GM04503 (cell line): ENCODE measurements at regions not wholly inside any gene's neighbourhood (a gene's known extent, or its start where the extent isn't known, plus 50 kb on each side); places are given as distances from the start of the nearest gene placed in this dataset.

Source experiments
- DNase-seq: peaks from one replicate; pipeline ENCODE4 v3.0.0-alpha.2; 2012; ENCODE audit warnings: low read depth

GRCh38 chr18:73099759-73100158 is 232.0 kb upstream of the NETO1 start:
- DNase-seq, result no peak

- no peak for DNase-seq
Observed at GRCh38 chr18:73093687-73094250, 226.0 kb upstream of the NETO1 start.

DNA sequence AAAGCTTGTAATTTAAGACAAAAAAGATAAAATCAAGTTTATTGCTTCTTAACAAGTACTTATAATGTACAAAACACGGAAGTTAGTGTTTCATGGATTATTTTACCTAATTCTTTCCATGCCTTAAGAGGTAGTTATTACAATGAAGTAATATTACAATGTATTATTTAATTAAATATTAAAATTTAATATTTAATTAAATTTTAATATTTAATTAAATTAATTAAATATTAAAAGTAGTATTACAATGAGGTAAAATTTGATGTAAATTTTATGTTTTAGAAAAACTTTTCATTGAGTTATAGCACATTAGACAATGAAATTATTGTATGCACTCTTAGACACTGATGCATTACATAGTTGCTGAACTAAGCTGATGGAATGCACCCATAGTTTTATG is 220.7 kb upstream of the NETO1 start:
- DNase-seq, result no peak

DNA sequence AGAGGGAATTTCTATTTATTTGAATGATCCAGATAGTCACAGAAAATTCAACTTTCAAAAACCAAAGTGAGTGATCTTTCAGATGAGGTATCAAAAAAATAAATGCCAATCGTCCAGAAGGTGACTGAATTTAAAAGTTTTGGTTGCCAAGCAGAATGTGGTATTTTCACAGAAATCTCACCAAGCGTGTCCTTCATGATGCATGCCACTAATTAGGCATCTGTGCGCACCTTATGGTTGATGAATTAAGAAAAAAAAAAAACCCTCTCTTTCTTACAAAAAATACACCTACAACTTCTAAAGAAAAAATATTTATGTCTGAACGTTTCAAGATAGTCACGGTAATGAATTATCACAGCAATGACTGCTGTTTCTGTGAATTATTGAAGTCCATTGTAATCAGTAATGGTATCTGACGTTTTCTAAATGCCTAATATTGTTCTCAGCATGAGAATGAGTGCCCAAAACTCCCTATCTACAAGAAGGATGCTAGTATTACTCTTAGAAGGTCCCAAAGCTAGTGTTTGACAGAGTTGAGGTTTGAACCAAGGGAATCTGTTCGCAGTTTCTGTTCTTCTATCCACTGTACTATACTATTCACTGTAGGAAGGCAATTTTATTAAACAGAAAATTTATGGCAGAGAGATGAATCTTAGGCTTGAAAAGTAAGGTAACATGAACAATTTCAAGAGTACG is 219.6 kb upstream of the NETO1 start:
- no peak for DNase-seq

GRCh38 chr18:73079920-73080319 is 212.1 kb upstream of the NETO1 start:
- no peak for DNase-seq

DNA sequence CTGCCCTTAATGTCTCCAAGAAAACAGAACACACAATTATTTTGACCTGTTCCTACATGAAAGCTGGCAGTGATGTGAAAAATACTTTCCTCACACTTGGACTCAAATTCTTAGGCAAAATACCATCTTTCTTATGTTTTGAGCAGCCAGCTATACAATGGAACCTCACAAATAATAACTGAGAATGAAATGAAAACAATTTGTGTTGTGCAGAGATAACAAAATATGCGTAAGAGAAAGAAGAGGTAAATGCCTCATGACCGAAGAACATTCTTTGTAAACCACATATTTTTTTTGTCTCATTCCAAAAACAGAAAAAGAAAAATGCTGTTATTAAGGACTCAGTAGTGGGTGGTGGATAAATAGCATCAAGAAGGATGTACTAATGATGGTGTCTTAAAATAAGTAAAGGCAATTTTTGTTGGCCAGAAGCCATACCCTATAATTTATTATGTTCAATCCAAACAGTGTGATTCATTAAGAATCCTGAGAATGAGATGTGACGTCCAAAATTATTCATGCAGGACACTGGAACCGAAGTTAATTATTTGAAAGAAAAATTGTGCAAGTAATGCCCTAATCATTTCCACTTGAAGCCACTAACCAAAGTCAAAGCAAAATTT is 193.0 kb upstream of the NETO1 start:
- no peak for DNase-seq

GRCh38 chr18:73059280-73059679 is 191.5 kb upstream of the NETO1 start:
- no peak for DNase-seq

DNA sequence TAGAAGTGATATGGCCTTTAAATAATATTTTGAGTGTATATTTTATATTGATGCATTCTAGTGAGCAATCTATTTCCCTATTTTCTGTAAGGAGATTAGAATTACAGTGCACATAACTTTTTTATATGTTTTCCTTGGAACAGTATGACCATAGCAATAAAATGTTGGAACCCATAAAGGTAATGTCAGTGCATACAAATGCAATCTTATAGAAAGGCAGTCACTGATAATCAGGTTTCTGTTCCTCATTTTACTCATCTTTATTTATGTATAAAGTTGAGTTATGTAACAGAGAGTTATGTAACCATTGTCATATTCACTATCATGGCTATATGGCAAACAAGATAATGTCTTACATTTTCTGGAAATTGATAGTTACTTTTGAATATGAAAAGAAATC is 179.9 kb upstream of the NETO1 start:
- DNase-seq, result no peak

GRCh38 chr18:73045037-73045436 is 177.2 kb upstream of the NETO1 start:
- no peak for DNase-seq

GRCh38 chr18:73043611-73044010 is 175.8 kb upstream of the NETO1 start:
- no peak for DNase-seq

DNA sequence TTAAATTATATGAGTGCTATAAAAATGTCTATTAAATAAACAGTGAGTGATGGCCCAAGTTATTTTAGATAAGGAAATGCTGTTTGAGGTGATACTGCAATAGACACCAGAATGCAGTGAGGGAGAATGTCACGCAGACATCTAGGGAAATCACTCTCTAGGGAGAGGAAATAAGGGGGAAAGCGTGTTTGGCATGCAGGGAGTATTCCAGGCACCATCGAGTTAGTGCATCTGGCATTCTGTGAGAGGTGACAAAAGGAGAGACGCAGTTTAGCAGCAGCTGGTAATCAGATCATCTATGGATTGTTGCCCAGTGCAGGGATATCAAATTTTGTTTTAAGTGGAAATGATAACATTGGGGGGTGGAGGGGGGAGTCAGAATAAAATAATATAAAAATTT is 175.4 kb upstream of the NETO1 start:
- no peak for DNase-seq

DNA sequence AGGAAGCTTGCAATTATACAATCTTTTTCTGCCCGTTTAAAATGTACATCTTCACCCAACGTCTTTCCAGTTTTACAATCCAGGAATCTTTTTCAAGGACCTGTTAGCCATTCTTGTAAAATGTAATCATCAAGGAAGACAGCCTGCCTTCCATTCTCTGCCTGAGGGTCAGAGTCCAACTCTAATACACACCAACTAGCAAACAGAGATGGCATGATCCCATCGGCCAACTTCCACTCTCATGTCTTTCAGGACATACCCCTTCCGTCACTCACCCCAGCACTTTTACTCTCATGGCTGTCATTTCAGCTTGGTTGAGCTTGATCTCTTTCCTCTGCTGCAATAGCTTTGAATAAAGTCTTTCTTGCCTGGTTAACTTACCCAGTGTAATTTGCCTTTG is 172.5 kb upstream of the NETO1 start:
- DNase-seq, result no peak

GRCh38 chr18:73038336-73038735 is 170.5 kb upstream of the NETO1 start:
- DNase-seq, result no peak

- no peak for DNase-seq
Observed at GRCh38 chr18:73023975-73024374, 156.2 kb upstream of the NETO1 start.

DNA sequence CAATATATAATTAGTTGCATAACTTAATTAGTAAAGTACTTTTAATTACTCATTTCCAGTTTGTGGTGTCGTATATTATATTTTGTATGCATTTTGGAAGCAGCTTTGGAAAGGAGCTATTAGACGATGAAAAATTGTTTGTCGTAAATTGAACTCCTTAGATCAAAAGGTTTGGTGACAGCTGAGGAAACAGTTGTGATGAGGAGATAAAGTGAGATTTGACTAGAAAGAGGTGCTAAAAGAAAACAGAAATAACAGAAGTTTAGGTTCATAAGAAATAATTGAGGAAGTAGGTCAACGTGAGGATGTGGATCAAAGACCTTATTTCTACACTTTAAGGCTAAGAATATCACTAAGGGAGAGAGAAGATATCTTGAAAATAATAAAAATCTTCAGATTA is 141.9 kb upstream of the NETO1 start:
- DNase-seq, result no peak

- DNase-seq, result no peak
Observed at GRCh38 chr18:73007915-73008308, 140.1 kb upstream of the NETO1 start.

DNA sequence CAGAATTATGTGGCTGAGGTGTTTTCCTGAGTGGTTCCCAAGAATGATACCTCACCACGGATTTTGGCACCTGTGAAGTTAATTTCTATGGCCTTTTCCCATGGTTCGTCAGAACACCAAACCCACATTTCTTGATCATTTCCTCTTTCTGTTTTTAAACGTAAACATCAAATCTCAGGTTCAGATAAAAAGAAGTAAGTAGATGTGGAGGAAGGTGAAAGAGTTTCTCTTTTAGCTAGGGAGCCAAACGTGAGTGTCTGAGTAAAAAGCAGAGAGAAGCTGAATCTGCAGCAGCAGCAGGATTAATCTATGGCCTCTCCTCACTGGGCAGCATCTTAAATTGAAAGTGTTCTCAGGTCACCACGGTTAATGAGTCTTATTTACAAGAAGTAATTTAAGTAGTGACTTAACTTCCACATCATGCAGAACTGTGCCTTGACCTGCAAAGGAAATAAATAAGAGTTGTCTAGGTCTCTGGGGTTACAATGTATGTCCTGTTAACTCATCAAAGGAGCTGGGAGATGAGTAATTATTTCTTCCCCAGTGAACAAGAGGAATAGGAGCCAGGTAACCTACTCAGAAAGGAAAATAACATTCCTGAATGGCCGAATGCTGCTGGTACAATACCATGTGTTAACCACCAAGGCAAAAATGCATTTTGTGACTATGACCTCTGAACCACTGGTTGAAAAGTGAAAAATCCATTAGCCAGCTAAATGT is 139.6 kb upstream of the NETO1 start:
- no peak for DNase-seq

GRCh38 chr18:73006331-73006730 is 138.5 kb upstream of the NETO1 start:
- DNase-seq, result no peak

- DNase-seq, result no peak
Observed at GRCh38 chr18:73004260-73004659, 136.5 kb upstream of the NETO1 start.

DNA sequence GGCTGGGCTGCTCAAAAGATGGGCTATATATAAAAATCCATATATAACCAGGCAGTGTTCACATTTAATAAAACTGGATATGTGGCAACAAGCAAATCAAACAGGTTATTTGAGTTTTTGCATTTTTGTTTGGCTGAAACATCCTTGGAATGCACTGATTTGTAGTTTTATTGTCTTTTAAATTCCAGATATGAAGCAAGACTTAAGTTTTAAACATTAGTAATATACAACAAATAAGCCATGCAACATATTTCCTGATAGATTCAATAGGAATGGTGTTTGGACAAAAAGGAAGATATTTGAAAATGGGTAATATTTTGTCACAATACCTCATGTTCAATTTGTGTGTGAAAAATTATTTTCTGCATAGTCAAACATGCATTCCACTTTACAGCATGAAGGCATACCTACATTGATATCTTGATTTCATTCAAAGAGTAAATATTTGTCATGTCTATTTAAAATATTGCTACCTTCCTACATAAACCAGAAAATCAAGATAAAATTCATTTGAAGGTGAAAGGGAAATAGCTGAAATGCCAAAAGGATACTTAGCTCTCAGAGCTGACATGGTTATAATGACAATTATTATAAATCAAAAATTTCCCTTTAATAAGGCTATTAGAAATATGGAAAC is 132.3 kb upstream of the NETO1 start:
- no peak for DNase-seq

DNA sequence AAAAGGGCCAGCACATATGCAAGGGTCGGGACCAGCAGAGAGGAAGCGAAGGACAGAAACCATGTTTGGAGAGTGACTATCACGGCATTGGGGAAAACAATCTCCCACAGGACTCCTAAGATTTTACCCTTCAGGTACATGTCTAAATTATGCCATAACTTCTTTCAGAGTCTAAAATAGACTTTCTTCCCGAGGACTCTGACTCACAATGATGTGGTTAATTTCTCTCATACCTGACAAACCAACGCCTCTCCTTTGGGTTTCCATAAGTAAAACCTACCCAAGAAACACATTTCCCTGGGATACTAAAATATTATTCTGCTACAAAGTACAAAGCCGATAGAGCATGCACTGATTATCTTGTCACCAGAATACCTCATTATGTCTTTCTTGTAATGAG is 127.8 kb upstream of the NETO1 start:
- DNase-seq, result no peak

DNA sequence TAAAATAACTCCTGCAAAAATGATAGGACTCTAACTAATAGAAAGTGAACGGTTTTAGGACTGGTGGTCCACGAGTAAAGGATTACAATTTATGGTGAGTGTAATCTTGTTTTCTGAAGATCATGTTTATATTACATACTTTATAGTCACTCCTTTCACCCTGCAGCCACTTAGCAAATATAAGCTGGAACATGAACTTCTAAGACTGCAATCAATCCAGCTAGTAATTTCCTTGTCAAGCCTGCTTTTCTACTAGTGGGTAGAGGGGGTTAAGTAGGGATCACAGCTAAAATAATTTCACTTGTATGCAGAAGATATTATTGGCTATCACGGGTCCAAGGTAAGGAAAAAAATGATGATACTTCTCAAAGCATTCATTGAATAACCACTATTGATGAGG is 125.5 kb upstream of the NETO1 start:
- DNase-seq, result no peak

GRCh38 chr18:72991379-72991778 is 123.6 kb upstream of the NETO1 start:
- DNase-seq, result no peak
